ENCODE measurements at regions not wholly inside any gene's neighbourhood (a gene's known extent, or its start where the extent isn't known, plus 50 kb on each side); places are given as distances from the start of the nearest gene placed in this dataset.

DNA sequence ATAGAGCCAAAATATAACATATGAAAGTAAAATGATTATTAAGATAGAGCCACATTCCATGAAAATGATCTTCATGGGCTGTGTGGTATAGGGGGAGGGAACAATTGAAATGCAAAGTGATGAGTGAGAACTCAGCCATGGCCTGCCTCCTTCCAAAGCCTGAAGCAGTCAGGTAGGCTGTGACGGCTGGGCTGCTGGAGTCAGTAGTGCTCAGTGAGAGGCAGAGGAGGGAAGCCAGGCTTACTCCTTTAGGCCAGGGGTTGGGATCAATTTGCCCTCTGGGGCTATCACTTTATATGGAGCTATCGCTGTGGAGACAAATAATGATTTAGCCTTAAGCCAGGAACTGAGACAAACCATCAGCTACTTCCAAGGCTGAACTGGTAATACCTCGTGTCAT is 654.9 kb downstream of the FGF9 start:
- intact Hi-C loops (cut with DNase I; ENCODE audit: low total_unique reads), result no loop called here

DNA sequence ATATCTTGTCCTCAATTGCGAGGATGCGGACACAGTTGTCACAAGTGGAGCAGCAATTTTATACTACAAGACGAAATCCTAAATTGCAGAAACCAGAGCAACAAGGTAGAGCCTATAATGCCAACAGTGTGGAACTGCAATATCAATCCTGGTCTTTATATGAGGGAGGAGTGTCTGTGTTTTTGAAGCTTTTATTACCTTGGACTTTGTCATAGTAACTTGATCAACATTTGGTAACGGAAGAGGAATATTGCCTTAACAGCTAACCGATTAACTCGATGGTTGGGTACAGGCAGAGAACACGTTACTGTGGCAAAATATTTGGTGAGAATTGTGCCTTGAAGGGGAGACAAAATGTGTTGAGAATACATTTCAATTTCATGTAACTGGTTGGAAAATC is 661.5 kb downstream of the FGF9 start:
- no peaks in the 10 kb centered on the region for H3K27me3 ChIP-seq
- TF ChIP-seq POLR2AphosphoS5 (IDR thresholded peaks at IDR 0.05), result no peak
- TF ChIP-seq POLR2A (IDR thresholded peaks at IDR 0.05), result no peak
- TF ChIP-seq, protein P1, sequence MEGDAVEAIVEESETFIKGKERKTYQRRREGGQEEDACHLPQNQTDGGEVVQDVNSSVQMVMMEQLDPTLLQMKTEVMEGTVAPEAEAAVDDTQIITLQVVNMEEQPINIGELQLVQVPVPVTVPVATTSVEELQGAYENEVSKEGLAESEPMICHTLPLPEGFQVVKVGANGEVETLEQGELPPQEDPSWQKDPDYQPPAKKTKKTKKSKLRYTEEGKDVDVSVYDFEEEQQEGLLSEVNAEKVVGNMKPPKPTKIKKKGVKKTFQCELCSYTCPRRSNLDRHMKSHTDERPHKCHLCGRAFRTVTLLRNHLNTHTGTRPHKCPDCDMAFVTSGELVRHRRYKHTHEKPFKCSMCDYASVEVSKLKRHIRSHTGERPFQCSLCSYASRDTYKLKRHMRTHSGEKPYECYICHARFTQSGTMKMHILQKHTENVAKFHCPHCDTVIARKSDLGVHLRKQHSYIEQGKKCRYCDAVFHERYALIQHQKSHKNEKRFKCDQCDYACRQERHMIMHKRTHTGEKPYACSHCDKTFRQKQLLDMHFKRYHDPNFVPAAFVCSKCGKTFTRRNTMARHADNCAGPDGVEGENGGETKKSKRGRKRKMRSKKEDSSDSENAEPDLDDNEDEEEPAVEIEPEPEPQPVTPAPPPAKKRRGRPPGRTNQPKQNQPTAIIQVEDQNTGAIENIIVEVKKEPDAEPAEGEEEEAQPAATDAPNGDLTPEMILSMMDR (IDR thresholded peaks at IDR 0.05), result no peak
- TF ChIP-seq EP300 (IDR thresholded peaks at IDR 0.05), result no peak
- no peak overlapping the region for H3K27ac ChIP-seq
- H3K4me1 ChIP-seq, result no peaks in the 10 kb centered on the region
- H3K9me3 ChIP-seq, result peaks cover 0 to under 1% (median 0%) of the 10 kb centered on the region in 4 donors
- intact Hi-C loops (cut with DNase I; ENCODE audit: low total_unique reads), result no loop called here
- no peaks in the 10 kb centered on the region for H3K36me3 ChIP-seq
- 84 to 95% (median 90%) methylated on average over 7 of the region's 7 CpGs for WGBS, 5 donors
- no peak for DNase-seq
- no peak overlapping the region for H3K4me3 ChIP-seq

More for the DNA sequence above, 654.9 kb downstream of the FGF9 start:
- no peak for DNase-seq
- Histone ChIP-seq H3K4me3 (no peak overlapping the region), H3K4me1 (no peaks in the 10 kb centered on the region), H3K36me3 (no peaks in the 10 kb centered on the region), H3K9me3 (no peaks in the 10 kb centered on the region), H3K27ac (no peak overlapping the region), H3K27me3 (no peaks in the 10 kb centered on the region)
- TF ChIP-seq POLR2A (IDR thresholded peaks at IDR 0.05) (no peak), POLR2AphosphoS5 (IDR thresholded peaks at IDR 0.05) (no peak), EP300 (IDR thresholded peaks at IDR 0.05) (no peak)
- TF ChIP-seq, protein P1 (IDR thresholded peaks at IDR 0.05), result no peak
- WGBS, 5 donors, result 34 to 74% (median 66%) methylated on average over 3 of the region's 3 CpGs

DNA sequence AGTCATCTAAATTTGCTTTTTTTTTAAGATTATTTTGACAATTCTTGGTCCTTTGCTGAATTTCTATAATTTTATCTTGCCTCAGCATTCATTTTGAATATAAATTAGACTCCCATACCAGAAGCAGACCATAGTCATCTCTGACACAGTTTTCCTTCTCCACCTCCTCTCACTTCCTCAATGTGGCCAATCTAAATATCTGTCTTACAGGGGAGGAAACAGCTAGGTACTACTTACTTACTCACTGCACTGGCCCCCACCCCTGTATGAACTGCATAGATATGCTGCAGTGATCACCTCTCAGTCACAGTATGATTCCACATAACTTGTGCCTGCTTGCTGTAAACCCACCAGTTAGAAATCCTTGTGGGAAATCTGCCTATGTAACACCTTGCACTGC is 665.6 kb downstream of the FGF9 start:
- no peak for DNase-seq
- intact Hi-C loops (cut with DNase I; ENCODE audit: low total_unique reads), result no loop called here
- peaks cover 0 to 14% (median 4%) of the 10 kb centered on the region in 4 donors for H3K9me3 ChIP-seq
- no peak overlapping the region for H3K27ac ChIP-seq
- H3K36me3 ChIP-seq, result no peaks in the 10 kb centered on the region
- no peaks in the 10 kb centered on the region for H3K27me3 ChIP-seq
- TF ChIP-seq POLR2AphosphoS5 (IDR thresholded peaks at IDR 0.05), result no peak
- TF ChIP-seq, protein P1 (IDR thresholded peaks at IDR 0.05), result no peak
- TF ChIP-seq POLR2A (IDR thresholded peaks at IDR 0.05), result no peak
- TF ChIP-seq EP300 (IDR thresholded peaks at IDR 0.05), result no peak
- H3K4me1 ChIP-seq, result no peaks in the 10 kb centered on the region
- no peak overlapping the region for H3K4me3 ChIP-seq

DNA sequence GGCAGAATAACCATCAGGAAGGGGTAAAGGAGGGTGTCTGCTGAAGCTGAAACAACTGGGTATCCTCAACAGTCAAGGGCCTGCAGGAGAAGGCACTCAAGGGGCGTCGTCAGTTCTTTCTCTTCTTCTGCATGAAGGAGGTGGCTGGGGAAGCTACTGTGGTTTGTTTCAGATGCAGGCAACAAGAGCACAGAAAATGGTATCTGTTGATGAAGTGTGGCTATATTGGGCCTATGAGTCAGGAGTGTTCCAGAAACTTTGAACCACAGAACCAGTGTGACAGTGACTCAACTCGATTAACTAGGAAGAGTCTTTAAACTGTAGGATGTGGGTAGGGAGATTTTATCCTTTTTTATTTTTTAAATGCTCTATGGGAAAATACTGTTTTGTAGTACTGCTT is 686.3 kb downstream of the FGF9 start:
- TF ChIP-seq, protein P1 (IDR thresholded peaks at IDR 0.05), result no peak
- no peaks in the 10 kb centered on the region for H3K27me3 ChIP-seq
- H3K9me3 ChIP-seq, result peaks cover 0 to 5% (median 0%) of the 10 kb centered on the region in 4 donors
- no peaks in the 10 kb centered on the region for H3K4me1 ChIP-seq
- WGBS, 5 donors, result 80 to 92% (median 86%) methylated on average over 3 of the region's 3 CpGs
- no peak overlapping the region for H3K4me3 ChIP-seq
- no peak overlapping the region for H3K27ac ChIP-seq
- no peak for DNase-seq
- no peaks in the 10 kb centered on the region for H3K36me3 ChIP-seq
- intact Hi-C loops (cut with DNase I; ENCODE audit: low total_unique reads), result no loop called here
